ENCODE measurements at regions not wholly inside any gene's neighbourhood (a gene's known extent, or its start where the extent isn't known, plus 50 kb on each side); places are given as distances from the start of the nearest gene placed in this dataset.

DNA sequence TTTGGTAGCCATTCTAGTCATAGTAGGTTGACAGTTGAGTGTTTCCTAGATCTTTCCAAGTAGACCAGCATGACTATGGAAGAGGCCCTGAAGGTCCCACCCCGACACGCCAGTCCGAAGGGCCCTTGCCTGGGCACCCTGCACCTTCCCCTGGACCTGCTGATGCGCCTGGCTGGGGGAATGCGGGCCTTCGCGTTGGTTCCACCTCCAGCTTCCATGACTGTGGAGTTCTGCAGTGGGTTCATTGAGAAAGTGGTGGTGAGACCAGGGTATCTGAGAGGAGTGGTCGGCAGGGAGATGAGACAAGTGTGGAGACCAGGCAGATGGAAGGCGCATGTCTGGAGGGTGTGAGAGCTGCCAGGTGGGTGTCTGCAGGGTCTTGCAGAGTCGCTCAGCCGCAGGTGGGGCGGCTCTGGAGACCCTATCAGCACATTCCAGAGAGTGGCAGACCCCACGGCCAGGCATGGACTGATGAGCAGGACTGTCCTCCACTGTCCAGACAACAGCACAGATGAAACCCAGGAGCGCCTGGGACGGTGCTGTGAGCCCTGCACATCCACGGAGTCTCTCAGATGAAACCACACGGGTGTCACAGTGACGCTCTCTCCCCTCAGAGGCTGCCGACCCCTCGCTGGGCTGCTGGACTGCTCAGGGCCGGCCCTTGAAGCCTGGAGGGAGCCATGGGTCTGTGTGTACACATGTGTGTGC lies 182.5 kb upstream of the HDAC4 start:
- TF ChIP-seq CHD1 (IDR thresholded peaks at IDR 0.05; ENCODE audit: low read depth, low read length) (no peak), POLR2A (IDR thresholded peaks at IDR 0.05; ENCODE audit: low read depth, low read length) (no peak), TBL1XR1 (IDR thresholded peaks at IDR 0.05; ENCODE audit: low read depth, low read length) (no peak), RELA (IDR thresholded peaks at IDR 0.05; ENCODE audit: borderline replicate concordance, partially characterized antibody) (no peak), NBN (IDR thresholded peaks at IDR 0.05) (no peak), SP1 (IDR thresholded peaks at IDR 0.05; ENCODE audit: low read depth, low read length) (no peak)

Measured in GM12878 (cell line).